NCI-H2107 (cell line): ENCODE measurements at regions not wholly inside any gene's neighbourhood (a gene's known extent, or its start where the extent isn't known, plus 50 kb on each side); places are given as distances from the start of the nearest gene placed in this dataset.

Source experiments
- DNase-seq: peaks from one replicate; lab custom pipeline; 2025; lab: John Stamatoyannopoulos, UW

DNA sequence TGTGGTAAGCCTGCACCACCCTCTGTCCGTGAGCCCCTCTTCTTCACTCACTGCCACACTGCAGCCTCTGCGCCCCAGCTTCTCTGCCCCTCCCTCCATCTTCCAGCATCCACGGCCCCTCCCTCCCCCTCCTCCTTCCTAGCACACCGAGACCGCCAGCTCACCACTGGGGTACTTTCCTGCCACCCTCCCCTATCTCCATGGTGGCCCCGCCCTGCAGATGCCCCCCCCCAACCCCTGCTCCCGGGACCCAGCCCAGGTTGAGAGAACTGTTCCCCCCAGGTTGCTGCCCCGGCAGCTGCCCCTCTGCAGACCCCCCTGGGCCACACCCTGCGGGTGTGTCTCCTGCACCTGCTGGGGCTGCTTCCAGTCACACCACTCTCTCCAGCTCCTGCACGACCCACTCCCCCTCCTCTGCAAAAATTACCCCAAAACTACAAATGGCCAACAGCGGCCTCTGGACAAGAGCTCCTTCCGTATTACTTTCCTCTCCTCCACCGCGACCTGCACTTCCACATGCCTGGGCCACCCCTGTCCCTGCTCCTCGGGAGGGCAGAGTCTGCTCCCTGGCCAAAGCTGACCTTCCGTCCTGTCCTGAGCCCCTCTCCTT lies 209.2 kb upstream of the PPP2R2D start:
- no peak for DNase-seq

GRCh38 chr10:131692176-131692575 lies 208.6 kb upstream of the PPP2R2D start:
- DNase-seq, result no peak

DNA sequence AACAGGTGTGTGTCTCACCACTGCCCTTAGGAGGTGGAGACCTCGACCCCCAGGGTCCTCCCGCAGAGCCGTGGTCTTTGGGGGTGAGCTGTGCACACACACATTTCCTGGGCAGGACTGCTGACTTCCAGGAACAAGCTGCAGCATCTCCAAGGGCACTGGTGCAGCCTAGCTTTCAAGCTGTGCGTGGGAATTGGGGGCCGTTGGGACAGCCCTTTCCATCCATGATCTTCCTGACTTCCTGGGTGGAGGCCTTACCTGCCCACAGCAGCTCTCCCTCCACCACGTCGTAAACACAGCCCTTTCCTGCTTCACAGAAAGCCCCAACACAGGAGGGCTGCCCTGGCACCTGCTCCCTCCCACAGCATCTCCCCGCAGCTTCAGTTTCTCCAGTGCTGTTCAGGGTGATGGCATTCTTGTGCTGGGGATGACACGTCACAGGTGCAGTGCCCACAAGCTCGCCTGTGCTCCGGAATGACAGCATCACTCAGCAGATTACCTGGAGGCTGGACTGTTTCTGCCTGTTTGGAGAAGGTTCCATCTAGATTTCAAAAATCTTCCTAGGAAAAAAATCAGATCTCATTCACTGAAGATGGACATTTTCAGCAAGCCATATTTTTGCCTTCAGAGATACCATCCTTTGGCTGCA lies 208.0 kb upstream of the PPP2R2D start:
- DNase-seq, result no peak

DNA sequence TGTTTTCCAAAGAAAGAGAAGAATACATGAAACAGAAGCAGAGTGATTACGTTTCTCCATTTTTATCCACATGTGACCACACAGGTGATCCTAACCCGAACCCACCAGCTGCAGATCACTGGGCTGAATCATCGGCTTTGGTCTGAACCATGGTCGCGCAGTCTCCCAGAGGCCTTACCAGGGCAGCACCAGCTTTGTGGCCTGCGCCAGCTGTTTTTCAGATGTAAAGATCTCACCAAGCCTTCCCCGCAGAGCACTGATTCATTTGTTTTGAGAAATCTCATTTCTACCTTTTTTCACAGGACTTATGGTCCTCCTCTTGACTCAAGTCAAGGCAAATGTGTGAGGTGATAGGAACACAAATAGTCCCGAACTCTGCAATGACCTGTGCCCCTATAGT lies 207.0 kb upstream of the PPP2R2D start:
- DNase-seq, result no peak

DNA sequence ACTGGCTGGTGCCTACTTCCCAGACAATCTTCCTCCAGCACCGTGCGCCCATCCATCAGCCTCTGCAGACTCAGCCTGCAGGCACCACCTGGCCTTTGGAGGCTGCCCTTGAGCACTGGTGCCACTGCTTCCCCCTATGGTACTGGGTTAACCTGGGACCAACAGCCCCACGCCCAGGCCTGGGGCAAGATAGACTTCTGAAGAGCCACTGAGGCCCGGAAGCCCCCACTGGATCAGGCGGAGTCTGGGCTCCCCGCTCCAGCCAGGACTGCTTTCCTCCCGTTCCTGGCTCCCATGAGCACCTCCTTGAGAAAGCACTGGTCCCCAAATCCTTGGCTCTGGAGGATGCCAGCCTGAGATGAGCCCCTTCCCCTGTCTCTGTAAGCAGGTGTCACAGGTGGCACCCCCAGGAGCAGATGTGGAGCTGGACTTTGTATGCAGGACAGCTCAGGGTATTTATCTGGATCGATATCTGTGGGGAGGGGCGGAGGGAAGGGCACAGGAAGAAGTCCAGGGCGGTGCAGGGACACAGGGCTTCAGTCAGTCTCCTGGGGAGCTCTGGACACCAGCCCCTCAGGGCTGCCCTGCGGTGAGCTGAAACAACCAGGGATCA lies 206.5 kb upstream of the PPP2R2D start:
- no peak for DNase-seq

GRCh38 chr10:131694781-131695495 lies 205.9 kb upstream of the PPP2R2D start:
- DNase-seq, result no peak

- DNase-seq, result no peak
Observed at GRCh38 chr10:131695496-131696165, 205.2 kb upstream of the PPP2R2D start.

GRCh38 chr10:131697476-131698128 lies 203.2 kb upstream of the PPP2R2D start:
- DNase-seq, result no peak

DNA sequence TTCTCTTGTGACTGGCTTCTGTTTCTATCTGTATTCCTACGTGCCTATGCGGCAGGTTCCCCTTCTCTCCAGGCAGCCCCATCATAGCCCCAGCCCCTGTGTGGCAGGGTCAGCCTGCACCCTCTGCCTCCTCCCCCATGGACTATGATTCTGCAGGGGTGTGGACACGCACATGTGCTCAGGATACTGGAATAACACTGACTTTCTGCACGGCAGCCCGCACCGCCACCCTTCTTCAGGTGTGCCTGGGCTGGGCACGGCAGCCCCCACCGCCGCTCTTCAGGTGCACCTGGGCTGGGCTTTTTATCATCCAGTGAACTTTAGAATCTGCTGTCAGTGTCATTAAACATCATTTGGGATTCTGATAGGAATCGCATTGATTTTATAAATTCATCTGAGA lies 202.6 kb upstream of the PPP2R2D start:
- DNase-seq, result no peak

DNA sequence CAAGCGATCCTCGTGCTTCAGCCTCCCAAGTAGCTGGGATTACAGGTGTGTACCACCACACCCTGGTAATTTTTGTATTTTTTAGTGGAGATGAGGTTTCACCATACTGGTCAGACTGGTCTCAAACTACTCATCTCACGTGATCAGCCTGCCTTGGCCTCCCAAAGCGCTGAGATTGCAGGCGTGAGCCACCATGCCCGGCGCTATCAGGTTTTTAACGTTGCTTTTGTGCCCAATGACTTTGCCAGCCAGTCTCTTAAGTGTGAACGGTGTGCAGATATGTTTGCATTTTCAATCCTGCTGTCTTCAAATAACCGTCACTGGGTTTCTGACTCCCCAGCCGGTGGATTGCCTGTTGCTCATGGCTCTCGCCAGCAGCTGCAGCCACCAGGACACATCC lies 201.8 kb upstream of the PPP2R2D start:
- DNase-seq, result no peak

- DNase-seq, result no peak
Observed at GRCh38 chr10:131700032-131700431, 200.8 kb upstream of the PPP2R2D start.

GRCh38 chr10:131700506-131700905 lies 200.3 kb upstream of the PPP2R2D start:
- no peak for DNase-seq

GRCh38 chr10:131701131-131701947 lies 199.5 kb upstream of the PPP2R2D start:
- DNase-seq, result no peak

GRCh38 chr10:131702531-131703356 lies 198.1 kb upstream of the PPP2R2D start:
- DNase-seq, result no peak

GRCh38 chr10:131703541-131703940 lies 197.3 kb upstream of the PPP2R2D start:
- no peak for DNase-seq

GRCh38 chr10:131703941-131704340 lies 196.9 kb upstream of the PPP2R2D start:
- DNase-seq, result no peak

GRCh38 chr10:131706476-131706875 lies 194.3 kb upstream of the PPP2R2D start:
- no peak for DNase-seq

GRCh38 chr10:131706952-131707351 lies 193.9 kb upstream of the PPP2R2D start:
- DNase-seq, result no peak

- no peak for DNase-seq
Observed at GRCh38 chr10:131708225-131708880, 192.5 kb upstream of the PPP2R2D start.
